Activated T-helper 1 cell treated with anti-CD3 and anti-CD28 coated beads, Interleukin-12 subunit alpha, Interleukin-12 subunit beta, Interleukin-2, Interleukin-4 antibody, amounts not matched to agents 30 ng/mL and 10 ng/mL and 1 ng/mL, durations not matched to agents 14 hours and 24 hours and 36 hours (primary cell): ENCODE measurements at regions not wholly inside any gene's neighbourhood (a gene's known extent, or its start where the extent isn't known, plus 50 kb on each side); places are given as distances from the start of the nearest gene placed in this dataset.
"Not testable (repeated sequence)": the region's sequence is repeated elsewhere in the genome, so short reads cannot be mapped to it uniquely, and the experiment has no call there.

Experiments
- DNase-seq: peaks from one replicate; pipeline ENCODE4 v3.0.0; 2021; ENCODE audit warnings: low spot score
- H3K27ac Mint-ChIP-seq: one replicate; pipeline ENCODE4 v1.8.0; 2021; ENCODE audit warnings: mild to moderate bottlenecking, mixed read lengths
- H3K27me3 Mint-ChIP-seq: one replicate; pipeline ENCODE4 v1.8.0; 2022; ENCODE audit warnings: mild to moderate bottlenecking, moderate library complexity, mixed read lengths; ENCODE audit not compliant: insufficient read depth
- H3K36me3 Mint-ChIP-seq: one replicate; pipeline ENCODE4 v1.8.0; 2021; ENCODE audit warnings: low read depth, mixed read lengths
- H3K4me1 Mint-ChIP-seq: one replicate; pipeline ENCODE4 v1.8.0; 2021; ENCODE audit warnings: low read depth, mixed read lengths
- H3K4me3 Mint-ChIP-seq: one replicate; pipeline ENCODE4 v1.8.0; 2021; ENCODE audit warnings: mild to moderate bottlenecking, moderate library complexity, mixed read lengths
- H3K9me3 Mint-ChIP-seq: one replicate; pipeline ENCODE4 v1.8.0; 2021; ENCODE audit warnings: mixed read lengths
- intact Hi-C: fragments of 100-400 bp; cut with micrococcal nuclease; formaldehyde crosslinking; loops from one replicate; pipeline ENCODE4 v1.15.1; 2024

- Mint-ChIP-seq H3K27ac (no peak overlapping the region), H3K4me3 (no peak overlapping the region), H3K36me3 (no peaks in the 10 kb centered on the region), H3K4me1 (no peaks in the 10 kb centered on the region), H3K9me3 (no peaks in the 10 kb centered on the region), H3K27me3 (no peaks in the 10 kb centered on the region)
- intact Hi-C loops = no loop called here
- DNase-seq = no peak
Measured at GRCh38 chr2:150690261-150690660, 202.8 kb upstream of the RND3 start.

- Mint-ChIP-seq H3K27ac (no peak overlapping the region), H3K36me3 (no peaks in the 10 kb centered on the region), H3K4me1 (no peaks in the 10 kb centered on the region), H3K4me3 (no peak overlapping the region), H3K27me3 (no peaks in the 10 kb centered on the region), H3K9me3 (no peaks in the 10 kb centered on the region)
- no peak for DNase-seq
- intact Hi-C loops = no loop called here
Measured at GRCh38 chr2:150689590-150689989, 202.1 kb upstream of the RND3 start.

GRCh38 chr2:150688016-150688415, 200.5 kb upstream of the RND3 start:
- no peak overlapping the region for H3K27ac Mint-ChIP-seq
- H3K9me3 Mint-ChIP-seq = no peaks in the 10 kb centered on the region
- no peak for DNase-seq
- no peak overlapping the region for H3K4me3 Mint-ChIP-seq
- intact Hi-C loops = no loop called here
- H3K27me3 Mint-ChIP-seq = no peaks in the 10 kb centered on the region
- H3K4me1 Mint-ChIP-seq = no peaks in the 10 kb centered on the region
- no peaks in the 10 kb centered on the region for H3K36me3 Mint-ChIP-seq

GRCh38 chr2:150686391-150686790, 198.9 kb upstream of the RND3 start:
- H3K36me3 Mint-ChIP-seq = no peaks in the 10 kb centered on the region
- DNase-seq = no peak
- H3K27ac Mint-ChIP-seq = no peak overlapping the region
- no peaks in the 10 kb centered on the region for H3K9me3 Mint-ChIP-seq
- H3K4me3 Mint-ChIP-seq = no peak overlapping the region
- intact Hi-C loops = no loop called here
- H3K4me1 Mint-ChIP-seq = no peaks in the 10 kb centered on the region
- H3K27me3 Mint-ChIP-seq = no peaks in the 10 kb centered on the region

- Mint-ChIP-seq H3K4me1 (no peaks in the 10 kb centered on the region), H3K27ac (no peak overlapping the region), H3K36me3 (no peaks in the 10 kb centered on the region), H3K4me3 (no peak overlapping the region), H3K27me3 (no peaks in the 10 kb centered on the region), H3K9me3 (no peaks in the 10 kb centered on the region)
- intact Hi-C loops = no loop called here
- DNase-seq = no peak
Measured at GRCh38 chr2:150681120-150681804, 193.8 kb upstream of the RND3 start.

DNA sequence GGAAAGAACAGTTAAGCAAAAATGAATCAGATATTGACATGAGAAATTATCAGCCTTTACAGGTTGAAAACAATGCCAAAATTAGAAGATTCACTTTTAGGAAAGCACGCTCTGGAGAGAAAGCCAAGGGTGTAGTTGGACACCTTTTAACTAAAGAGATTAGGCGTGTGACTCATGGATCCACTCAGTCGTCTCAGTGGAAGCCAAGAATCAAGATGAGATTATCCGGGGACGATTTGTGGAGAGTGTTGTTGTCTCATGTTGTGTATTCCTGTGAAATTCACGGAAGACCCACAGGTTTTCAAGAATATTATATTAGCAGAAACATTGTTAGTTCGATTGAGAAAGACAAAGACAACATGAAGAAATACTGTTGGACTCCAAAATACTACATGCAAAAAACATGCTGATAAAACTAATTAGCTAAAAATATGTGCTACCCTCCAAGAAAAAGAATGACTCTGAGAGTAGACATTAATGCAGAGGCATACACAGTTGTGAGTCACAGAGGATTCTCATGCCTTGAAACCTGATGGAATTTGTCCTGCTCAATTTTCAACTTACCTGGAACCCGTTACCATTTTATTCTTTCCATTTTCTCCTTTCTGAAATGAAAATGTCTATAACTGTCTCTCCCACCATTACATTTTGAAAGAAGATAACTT, 192.1 kb upstream of the RND3 start:
- Mint-ChIP-seq H3K27me3 (no peaks in the 10 kb centered on the region), H3K27ac (no peak overlapping the region), H3K4me1 (no peaks in the 10 kb centered on the region), H3K9me3 (no peaks in the 10 kb centered on the region), H3K4me3 (no peak overlapping the region), H3K36me3 (no peaks in the 10 kb centered on the region)
- DNase-seq = no peak
- intact Hi-C loops = no loop called here

DNA sequence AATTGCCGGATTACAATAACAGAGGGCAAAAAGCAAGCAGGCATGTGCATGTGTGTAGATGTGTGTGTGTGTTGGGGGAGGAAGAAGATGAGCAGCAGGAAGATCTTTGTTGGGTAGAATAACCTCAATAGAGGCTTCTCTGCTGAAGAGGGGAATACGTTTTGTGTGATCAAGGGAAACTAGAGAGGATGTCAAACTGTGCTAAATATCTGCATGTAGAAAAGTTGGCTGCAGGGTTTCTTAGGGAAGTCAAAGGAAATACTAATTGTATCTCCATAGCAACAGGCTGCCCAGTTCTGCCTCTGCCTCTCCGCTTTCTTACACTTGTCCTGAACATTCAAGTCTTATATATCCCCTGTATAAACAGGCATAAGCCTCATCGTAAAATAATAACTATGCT, 190.1 kb upstream of the RND3 start:
- intact Hi-C loops = no loop called here
- Mint-ChIP-seq H3K4me3 (no peak overlapping the region), H3K4me1 (no peaks in the 10 kb centered on the region), H3K27ac (no peak overlapping the region), H3K27me3 (no peaks in the 10 kb centered on the region), H3K9me3 (no peaks in the 10 kb centered on the region), H3K36me3 (no peaks in the 10 kb centered on the region)
- no peak for DNase-seq

GRCh38 chr2:150676747-150677383, 189.4 kb upstream of the RND3 start:
- intact Hi-C loops = no loop called here
- DNase-seq = no peak
- H3K27me3 Mint-ChIP-seq = no peaks in the 10 kb centered on the region
- no peak overlapping the region for H3K27ac Mint-ChIP-seq
- no peaks in the 10 kb centered on the region for H3K36me3 Mint-ChIP-seq
- no peak overlapping the region for H3K4me3 Mint-ChIP-seq
- H3K4me1 Mint-ChIP-seq = no peaks in the 10 kb centered on the region
- H3K9me3 Mint-ChIP-seq = no peaks in the 10 kb centered on the region

DNA sequence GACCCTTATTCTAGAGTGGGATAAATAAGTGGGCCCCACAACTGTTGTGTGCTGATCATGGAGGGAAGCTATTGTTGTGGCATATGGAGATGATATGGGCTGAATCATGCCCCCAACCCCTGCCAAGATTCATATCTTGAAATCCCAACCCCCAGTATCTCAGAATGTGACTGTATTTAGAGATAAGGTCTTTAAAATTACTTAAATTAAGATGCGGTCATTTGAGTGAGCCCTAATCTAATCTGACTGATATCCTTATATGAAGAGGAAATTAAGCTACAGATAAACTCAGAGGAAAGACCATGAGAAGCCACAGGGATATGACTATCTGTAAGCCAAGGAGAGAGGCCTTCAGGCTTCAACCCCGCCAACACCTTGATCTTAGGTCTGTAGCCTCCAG, 188.3 kb upstream of the RND3 start:
- Mint-ChIP-seq H3K27ac (no peak overlapping the region), H3K9me3 (no peaks in the 10 kb centered on the region), H3K27me3 (no peaks in the 10 kb centered on the region), H3K4me1 (no peaks in the 10 kb centered on the region), H3K36me3 (no peaks in the 10 kb centered on the region), H3K4me3 (no peak overlapping the region)
- no peak for DNase-seq
- intact Hi-C loops = no loop called here

- Mint-ChIP-seq H3K4me1 (no peaks in the 10 kb centered on the region), H3K36me3 (no peaks in the 10 kb centered on the region), H3K27ac (no peak overlapping the region), H3K27me3 (no peaks in the 10 kb centered on the region), H3K9me3 (no peaks in the 10 kb centered on the region), H3K4me3 (no peak overlapping the region)
- intact Hi-C loops = no loop called here
- DNase-seq = no peak
Measured at GRCh38 chr2:150674283-150674682, 186.8 kb upstream of the RND3 start.

GRCh38 chr2:150672311-150672710, 184.8 kb upstream of the RND3 start:
- Mint-ChIP-seq H3K4me3 (no peak overlapping the region), H3K36me3 (no peaks in the 10 kb centered on the region), H3K9me3 (no peaks in the 10 kb centered on the region), H3K27ac (no peak overlapping the region), H3K4me1 (no peaks in the 10 kb centered on the region), H3K27me3 (no peaks in the 10 kb centered on the region)
- no peak for DNase-seq
- intact Hi-C loops = no loop called here

- no peak for DNase-seq
- Mint-ChIP-seq H3K9me3 (no peaks in the 10 kb centered on the region), H3K4me1 (no peaks in the 10 kb centered on the region), H3K27me3 (no peaks in the 10 kb centered on the region), H3K4me3 (no peak overlapping the region), H3K36me3 (no peaks in the 10 kb centered on the region), H3K27ac (no peak overlapping the region)
- intact Hi-C loops = no loop called here
Measured at GRCh38 chr2:150669492-150669891, 182.0 kb upstream of the RND3 start.

GRCh38 chr2:150667039-150667438, 179.6 kb upstream of the RND3 start:
- H3K4me3 Mint-ChIP-seq, H3K27me3 Mint-ChIP-seq, intact Hi-C loops: not testable (repeated sequence)

More at GRCh38 chr2:150667039-150667438, 179.6 kb upstream of the RND3 start:
- not testable (repeated sequence) for DNase-seq, H3K27ac Mint-ChIP-seq, H3K4me1 Mint-ChIP-seq, H3K9me3 Mint-ChIP-seq, H3K36me3 Mint-ChIP-seq
